ENCODE measurements at regions not wholly inside any gene's neighbourhood (a gene's known extent, or its start where the extent isn't known, plus 50 kb on each side); places are given as distances from the start of the nearest gene placed in this dataset.
"Not testable (repeated sequence)": the region's sequence is repeated elsewhere in the genome, so short reads cannot be mapped to it uniquely, and the experiment has no call there.

- Mint-ChIP-seq H3K36me3 (ENCODE audit: low read depth) (no peaks in the 10 kb centered on the region), H3K27ac (no peak overlapping the region), H3K27me3 (ENCODE audit: low read depth) (peaks cover 5% of the 10 kb centered on the region), H3K9me3 (no peaks in the 10 kb centered on the region), H3K4me1 (no peaks in the 10 kb centered on the region), H3K4me3 (no peak overlapping the region)
- TF ChIP-seq CTCF (IDR thresholded peaks at IDR 0.05; ENCODE audit: unreplicated experiment in 3 of 3) = no peak
Measured at GRCh38 chr1:57544345-57544744, 120.5 kb upstream of the DAB1 start.

DNA sequence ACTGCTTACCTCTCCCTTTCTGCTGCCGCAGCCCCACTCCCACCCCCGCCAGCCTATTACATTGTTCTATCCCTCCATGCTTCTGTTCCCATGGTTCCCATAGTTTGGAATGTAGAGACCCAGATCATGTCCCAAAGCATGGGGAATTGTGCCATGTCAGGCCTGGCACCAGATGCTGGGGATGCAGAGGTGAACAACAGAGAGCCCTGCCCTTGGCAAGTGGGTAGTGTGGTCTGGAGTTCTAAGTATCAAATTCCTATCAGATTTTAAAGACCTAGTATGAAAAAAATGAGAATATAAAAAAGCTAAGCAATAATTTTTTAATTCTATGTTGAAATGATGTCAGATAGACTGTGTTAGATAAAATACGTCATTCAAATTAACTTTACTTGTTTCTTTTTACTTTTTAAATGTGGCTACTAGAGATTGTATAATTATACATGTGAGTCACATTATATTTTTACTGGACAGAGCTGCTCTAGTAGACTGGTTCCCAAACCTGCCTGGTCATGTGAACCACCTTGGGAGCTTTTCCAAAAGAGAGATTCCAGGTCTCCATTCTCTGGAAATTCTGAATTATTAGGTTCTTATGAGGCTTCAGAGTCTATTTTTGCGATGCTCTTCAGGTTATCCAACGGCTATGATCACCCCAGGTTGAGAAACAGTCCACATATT, 113.0 kb upstream of the DAB1 start:
- Mint-ChIP-seq H3K9me3 (peaks cover 3% of the 10 kb centered on the region), H3K27me3 (ENCODE audit: low read depth) (no peaks in the 10 kb centered on the region), H3K27ac (no peak overlapping the region), H3K4me3 (no peak overlapping the region), H3K4me1 (no peaks in the 10 kb centered on the region), H3K36me3 (ENCODE audit: low read depth) (no peaks in the 10 kb centered on the region)
- TF ChIP-seq CTCF (IDR thresholded peaks at IDR 0.05; ENCODE audit: unreplicated experiment in 3 of 3) = no peak

DNA sequence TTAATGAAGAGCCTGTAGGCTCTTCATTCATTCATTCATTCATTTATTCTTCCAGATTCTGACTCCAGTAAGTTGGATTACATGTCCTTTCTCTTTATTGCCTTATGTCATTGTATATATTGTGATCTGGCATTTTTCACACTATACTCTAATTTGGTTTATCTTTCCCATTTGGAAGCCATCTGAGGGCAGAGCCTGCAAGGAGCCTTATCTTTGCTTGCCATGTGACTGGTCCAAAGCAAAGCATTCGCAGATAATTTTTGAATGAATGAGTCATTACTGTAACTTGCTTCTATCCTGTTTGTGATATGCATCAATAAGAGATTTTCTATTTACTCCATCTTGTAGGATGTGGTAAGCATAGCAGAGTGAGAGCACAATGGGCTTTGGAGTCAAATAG, 108.4 kb upstream of the DAB1 start:
- H3K4me3 Mint-ChIP-seq = no peak overlapping the region
- no peak overlapping the region for H3K27ac Mint-ChIP-seq
- no peaks in the 10 kb centered on the region for H3K27me3 Mint-ChIP-seq (ENCODE audit: low read depth)
- H3K36me3 Mint-ChIP-seq (ENCODE audit: low read depth) = no peaks in the 10 kb centered on the region
- TF ChIP-seq CTCF (IDR thresholded peaks at IDR 0.05; ENCODE audit: unreplicated experiment in 3 of 3) = no peak
- H3K9me3 Mint-ChIP-seq = peaks cover 14% of the 10 kb centered on the region
- no peaks in the 10 kb centered on the region for H3K4me1 Mint-ChIP-seq

- not testable (repeated sequence) for H3K4me3 Mint-ChIP-seq; H3K36me3 Mint-ChIP-seq (ENCODE audit: low read depth); H3K4me1 Mint-ChIP-seq; H3K27ac Mint-ChIP-seq; H3K27me3 Mint-ChIP-seq (ENCODE audit: low read depth)
- H3K9me3 Mint-ChIP-seq = peaks cover 14% of the 10 kb centered on the region
Measured at GRCh38 chr1:57530911-57531260, 107.0 kb upstream of the DAB1 start.

- H3K27ac Mint-ChIP-seq = no peak overlapping the region
- H3K9me3 Mint-ChIP-seq = peaks cover 14% of the 10 kb centered on the region
- no peaks in the 10 kb centered on the region for H3K36me3 Mint-ChIP-seq (ENCODE audit: low read depth)
- no peaks in the 10 kb centered on the region for H3K27me3 Mint-ChIP-seq (ENCODE audit: low read depth)
- no peak overlapping the region for H3K4me3 Mint-ChIP-seq
- no peaks in the 10 kb centered on the region for H3K4me1 Mint-ChIP-seq
- no peak for TF ChIP-seq CTCF (IDR thresholded peaks at IDR 0.05; ENCODE audit: unreplicated experiment in 3 of 3)
Measured at GRCh38 chr1:57530206-57530910, 106.5 kb upstream of the DAB1 start.

- Mint-ChIP-seq H3K4me1 (peaks cover 18% of the 10 kb centered on the region), H3K4me3 (no peak overlapping the region), H3K9me3 (no peaks in the 10 kb centered on the region), H3K36me3 (ENCODE audit: low read depth) (no peaks in the 10 kb centered on the region), H3K27ac (no peak overlapping the region), H3K27me3 (ENCODE audit: low read depth) (no peaks in the 10 kb centered on the region)
- TF ChIP-seq CTCF (IDR thresholded peaks at IDR 0.05; ENCODE audit: unreplicated experiment in 3 of 3) = no peak
Measured at GRCh38 chr1:57522575-57522974, 98.7 kb upstream of the DAB1 start.

Data from nephron (organoid).